HEK293 (cell line): ENCODE measurements at regions not wholly inside any gene's neighbourhood (a gene's known extent, or its start where the extent isn't known, plus 50 kb on each side); places are given as distances from the start of the nearest gene placed in this dataset.
"Not testable (repeated sequence)": the region's sequence is repeated elsewhere in the genome, so short reads cannot be mapped to it uniquely, and the experiment has no call there.

Source experiments
- TCF7L2 ChIP-seq: IDR thresholded peaks from 2 replicates; pipeline ENCODE4 v1.6.1; 2011; ENCODE audit warnings: low read depth, mild to moderate bottlenecking, inconsistent platforms, low read length, moderate library complexity, borderline replicate concordance
- ZNF184 ChIP-seq: fragments of 450-650 bp; IDR thresholded peaks from 2 replicates; pipeline ENCODE4 v1.5.1; 2018; ENCODE audit warnings: missing biosample characterization, mild to moderate bottlenecking, missing genetic modification characterization
- ZNF266 ChIP-seq: fragments of 450-650 bp; formaldehyde crosslinking; IDR thresholded peaks from 2 replicates; pipeline ENCODE4 v1.5.1; 2016; ENCODE audit warnings: missing biosample characterization, missing genetic modification characterization, low read depth
- TF ChIP-seq, protein P1 (sequence below): fragments of 450-650 bp; formaldehyde crosslinking; IDR thresholded peaks from 2 replicates; pipeline ENCODE4 v1.5.1; 2017; ENCODE audit warnings: missing biosample characterization, missing genetic modification characterization
- TF ChIP-seq, protein P2 (sequence below): fragments of 450-650 bp; formaldehyde crosslinking; IDR thresholded peaks from 2 replicates; pipeline ENCODE4 v1.5.1; 2016; ENCODE audit warnings: missing biosample characterization, missing genetic modification characterization

DNA sequence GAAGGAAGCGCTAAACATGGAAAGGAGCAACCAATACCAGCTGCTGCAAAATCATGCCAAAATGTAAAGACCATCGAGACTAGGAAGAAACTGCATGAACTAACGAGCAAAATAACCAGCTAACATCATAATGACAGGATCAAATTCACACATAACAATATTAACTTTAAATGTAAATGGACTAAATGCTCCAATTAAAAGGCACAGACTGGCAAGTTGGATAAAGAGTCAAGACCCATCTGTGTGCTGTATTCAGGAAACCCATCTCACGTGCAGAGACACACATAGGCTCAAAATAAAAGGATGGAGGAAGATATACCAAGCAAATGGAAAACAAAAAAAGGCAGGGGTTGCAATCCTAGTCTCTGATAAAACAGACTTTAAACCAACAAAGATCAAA lies 570.0 kb upstream of the CDH11 start:
- not testable (repeated sequence) for TF ChIP-seq ZNF266 (tag by site-specific recombination); TCF7L2; ZNF184 (tag by site-specific recombination)
- TF ChIP-seq, protein P1, sequence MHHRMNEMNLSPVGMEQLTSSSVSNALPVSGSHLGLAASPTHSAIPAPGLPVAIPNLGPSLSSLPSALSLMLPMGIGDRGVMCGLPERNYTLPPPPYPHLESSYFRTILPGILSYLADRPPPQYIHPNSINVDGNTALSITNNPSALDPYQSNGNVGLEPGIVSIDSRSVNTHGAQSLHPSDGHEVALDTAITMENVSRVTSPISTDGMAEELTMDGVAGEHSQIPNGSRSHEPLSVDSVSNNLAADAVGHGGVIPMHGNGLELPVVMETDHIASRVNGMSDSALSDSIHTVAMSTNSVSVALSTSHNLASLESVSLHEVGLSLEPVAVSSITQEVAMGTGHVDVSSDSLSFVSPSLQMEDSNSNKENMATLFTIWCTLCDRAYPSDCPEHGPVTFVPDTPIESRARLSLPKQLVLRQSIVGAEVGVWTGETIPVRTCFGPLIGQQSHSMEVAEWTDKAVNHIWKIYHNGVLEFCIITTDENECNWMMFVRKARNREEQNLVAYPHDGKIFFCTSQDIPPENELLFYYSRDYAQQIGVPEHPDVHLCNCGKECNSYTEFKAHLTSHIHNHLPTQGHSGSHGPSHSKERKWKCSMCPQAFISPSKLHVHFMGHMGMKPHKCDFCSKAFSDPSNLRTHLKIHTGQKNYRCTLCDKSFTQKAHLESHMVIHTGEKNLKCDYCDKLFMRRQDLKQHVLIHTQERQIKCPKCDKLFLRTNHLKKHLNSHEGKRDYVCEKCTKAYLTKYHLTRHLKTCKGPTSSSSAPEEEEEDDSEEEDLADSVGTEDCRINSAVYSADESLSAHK, result not testable (repeated sequence)
- TF ChIP-seq, protein P2, sequence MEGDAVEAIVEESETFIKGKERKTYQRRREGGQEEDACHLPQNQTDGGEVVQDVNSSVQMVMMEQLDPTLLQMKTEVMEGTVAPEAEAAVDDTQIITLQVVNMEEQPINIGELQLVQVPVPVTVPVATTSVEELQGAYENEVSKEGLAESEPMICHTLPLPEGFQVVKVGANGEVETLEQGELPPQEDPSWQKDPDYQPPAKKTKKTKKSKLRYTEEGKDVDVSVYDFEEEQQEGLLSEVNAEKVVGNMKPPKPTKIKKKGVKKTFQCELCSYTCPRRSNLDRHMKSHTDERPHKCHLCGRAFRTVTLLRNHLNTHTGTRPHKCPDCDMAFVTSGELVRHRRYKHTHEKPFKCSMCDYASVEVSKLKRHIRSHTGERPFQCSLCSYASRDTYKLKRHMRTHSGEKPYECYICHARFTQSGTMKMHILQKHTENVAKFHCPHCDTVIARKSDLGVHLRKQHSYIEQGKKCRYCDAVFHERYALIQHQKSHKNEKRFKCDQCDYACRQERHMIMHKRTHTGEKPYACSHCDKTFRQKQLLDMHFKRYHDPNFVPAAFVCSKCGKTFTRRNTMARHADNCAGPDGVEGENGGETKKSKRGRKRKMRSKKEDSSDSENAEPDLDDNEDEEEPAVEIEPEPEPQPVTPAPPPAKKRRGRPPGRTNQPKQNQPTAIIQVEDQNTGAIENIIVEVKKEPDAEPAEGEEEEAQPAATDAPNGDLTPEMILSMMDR, result not testable (repeated sequence)
